ENCODE measurements at regions not wholly inside any gene's neighbourhood (a gene's known extent, or its start where the extent isn't known, plus 50 kb on each side); places are given as distances from the start of the nearest gene placed in this dataset.

GRCh38 chr2:78263571-78263970, 741.4 kb upstream of the LRRTM4 start:
- TF ChIP-seq, protein P1, sequence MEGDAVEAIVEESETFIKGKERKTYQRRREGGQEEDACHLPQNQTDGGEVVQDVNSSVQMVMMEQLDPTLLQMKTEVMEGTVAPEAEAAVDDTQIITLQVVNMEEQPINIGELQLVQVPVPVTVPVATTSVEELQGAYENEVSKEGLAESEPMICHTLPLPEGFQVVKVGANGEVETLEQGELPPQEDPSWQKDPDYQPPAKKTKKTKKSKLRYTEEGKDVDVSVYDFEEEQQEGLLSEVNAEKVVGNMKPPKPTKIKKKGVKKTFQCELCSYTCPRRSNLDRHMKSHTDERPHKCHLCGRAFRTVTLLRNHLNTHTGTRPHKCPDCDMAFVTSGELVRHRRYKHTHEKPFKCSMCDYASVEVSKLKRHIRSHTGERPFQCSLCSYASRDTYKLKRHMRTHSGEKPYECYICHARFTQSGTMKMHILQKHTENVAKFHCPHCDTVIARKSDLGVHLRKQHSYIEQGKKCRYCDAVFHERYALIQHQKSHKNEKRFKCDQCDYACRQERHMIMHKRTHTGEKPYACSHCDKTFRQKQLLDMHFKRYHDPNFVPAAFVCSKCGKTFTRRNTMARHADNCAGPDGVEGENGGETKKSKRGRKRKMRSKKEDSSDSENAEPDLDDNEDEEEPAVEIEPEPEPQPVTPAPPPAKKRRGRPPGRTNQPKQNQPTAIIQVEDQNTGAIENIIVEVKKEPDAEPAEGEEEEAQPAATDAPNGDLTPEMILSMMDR (IDR thresholded peaks at IDR 0.05; ENCODE audit: low read length): no peak
- no peak for TF ChIP-seq EZH2 (IDR thresholded peaks at IDR 0.05; ENCODE audit: borderline replicate concordance, low read length)

Measured in OCI-LY1 (cell line).